CD14-positive monocyte (primary cell): ENCODE measurements at regions not wholly inside any gene's neighbourhood (a gene's known extent, or its start where the extent isn't known, plus 50 kb on each side); places are given as distances from the start of the nearest gene placed in this dataset.

Experiments
- DNase-seq, 3 donors: peaks; one replicate each; pipeline ENCODE4 v3.0.0-alpha.2; 2011 to 2022
- H2AFZ ChIP-seq: 2 replicates; pipeline ENCODE4 v1.6.0; 2012; ENCODE audit warnings: mild to moderate bottlenecking, low read depth, low read length, inconsistent platforms; ENCODE audit not compliant: insufficient read depth, poor library complexity, severe bottlenecking
- H3K27ac ChIP-seq, 2 donors: 1 replicate in 1 of 2; 2 replicates in 1 of 2; pipeline ENCODE4 v1.5.1; 2012 to 2013; ENCODE audit warnings: low read length in 2 of 2, control low read depth in 1 of 2, inconsistent platforms in 1 of 2, low read depth in 1 of 2, mild to moderate bottlenecking in 1 of 2
- H3K27me3 ChIP-seq, 2 donors: one replicate each; pipeline versions ENCODE4 v1.6.0 to v1.6.1; 2011 to 2013; ENCODE audit warnings: low read length in 2 of 2; ENCODE audit not compliant: control insufficient read depth in 2 of 2, insufficient read depth in 2 of 2
- H3K36me3 ChIP-seq, 2 donors: replicated peaks in 1 of 2; 1 replicate in 1 of 2; 2 replicates in 1 of 2; pipeline versions ENCODE4 v1.5.1 to v1.6.1; 2012 to 2013; ENCODE audit warnings: low read length in 2 of 2, control low read depth in 1 of 2, inconsistent platforms in 1 of 2, mild to moderate bottlenecking in 1 of 2; ENCODE audit not compliant: insufficient read depth in 2 of 2, control insufficient read depth in 1 of 2
- H3K4me1 ChIP-seq, 2 donors: 1 replicate in 1 of 2; 2 replicates in 1 of 2; pipeline versions ENCODE4 v1.5.1 to v1.6.1; 2012 to 2013; ENCODE audit warnings: low read length in 2 of 2, control low read depth in 1 of 2, inconsistent platforms in 1 of 2, mild to moderate bottlenecking in 1 of 2, moderate library complexity in 1 of 2; ENCODE audit not compliant: insufficient read depth in 2 of 2, control insufficient read depth in 1 of 2
- H3K4me2 ChIP-seq: replicated peaks from 2 replicates; pipeline ENCODE3; 2012; ENCODE audit warnings: low read length, moderate library complexity, mild to moderate bottlenecking; ENCODE audit not compliant: poor library complexity, severe bottlenecking; ENCODE audit errors: extremely low read depth
- H3K4me3 ChIP-seq, 3 experiments: fragments of 200-600 bp in 1 of 3; sonication (generic) in 1 of 3; replicated peaks in 1 of 3; 1 replicate in 2 of 3; 2 replicates in 1 of 3; pipeline ENCODE4 v1.5.1; 2011 to 2013; ENCODE audit warnings: low read length in 3 of 3, mild to moderate bottlenecking in 3 of 3, control low read depth in 2 of 3, low read depth in 2 of 3, inconsistent platforms in 1 of 3, moderate library complexity in 1 of 3
- H3K79me2 ChIP-seq: 2 replicates; pipeline ENCODE4 v1.6.0; 2012; ENCODE audit warnings: mild to moderate bottlenecking, control low read depth, inconsistent platforms, low read length, moderate library complexity; ENCODE audit not compliant: insufficient read depth
- H3K9ac ChIP-seq: 2 replicates; pipeline ENCODE4 v1.6.0; 2017; ENCODE audit warnings: low read length, mild to moderate bottlenecking; ENCODE audit not compliant: insufficient read depth, poor library complexity, severe bottlenecking
- H3K9me3 ChIP-seq, 2 donors: replicated peaks in 1 of 2; 1 replicate in 1 of 2; 2 replicates in 1 of 2; pipeline versions ENCODE4 v1.5.1 to v1.6.1; 2012 to 2013; ENCODE audit warnings: low read length in 2 of 2, control low read depth in 1 of 2; ENCODE audit not compliant: control insufficient read depth in 1 of 2, insufficient read depth in 1 of 2
- H4K20me1 ChIP-seq: 2 replicates; pipeline ENCODE4 v1.6.0; 2012; ENCODE audit warnings: mild to moderate bottlenecking, low read length, control low read depth, moderate library complexity; ENCODE audit not compliant: insufficient read depth
- H3K27ac Mint-ChIP-seq, 7 donors: one replicate each; pipeline ENCODE4 v1.8.0; 2020; ENCODE audit warnings: mild to moderate bottlenecking in 7 of 7, mixed read lengths in 7 of 7, moderate library complexity in 6 of 7, inconsistent platforms in 2 of 7
- H3K27me3 Mint-ChIP-seq, 3 donors: one replicate each; pipeline ENCODE4 v1.8.0; 2021 to 2022; ENCODE audit warnings: low read depth in 3 of 3, mild to moderate bottlenecking in 3 of 3, mixed read lengths in 3 of 3, moderate library complexity in 3 of 3, inconsistent platforms in 1 of 3
- H3K36me3 Mint-ChIP-seq, 2 donors: one replicate each; pipeline ENCODE4 v1.8.0; 2020; ENCODE audit warnings: mixed read lengths in 2 of 2, inconsistent platforms in 1 of 2, mild to moderate bottlenecking in 1 of 2
- H3K4me1 Mint-ChIP-seq: one replicate; pipeline ENCODE4 v1.8.0; 2020; ENCODE audit warnings: mild to moderate bottlenecking, mixed read lengths
- H3K4me3 Mint-ChIP-seq, 2 donors: one replicate each; pipeline ENCODE4 v1.8.0; 2020; ENCODE audit warnings: mild to moderate bottlenecking in 2 of 2, mixed read lengths in 2 of 2, moderate library complexity in 1 of 2
- H3K9me3 Mint-ChIP-seq, 7 donors: one replicate each; pipeline ENCODE4 v1.8.0; 2020 to 2022; ENCODE audit warnings: mixed read lengths in 7 of 7, mild to moderate bottlenecking in 6 of 7, moderate library complexity in 6 of 7, inconsistent platforms in 2 of 7
- CTCF ChIP-seq: fragments of 200-600 bp; IDR thresholded peaks from one replicate; pipeline ENCODE4 v1.8.0; 2022; ENCODE audit warnings: antibody characterized with exemption, mild to moderate bottlenecking
- WGBS: methylation state at CpG from one replicate; pipeline ENCODE4 v1.1.5; 2013; ENCODE audit warnings: missing lambda C conversion rate; ENCODE audit not compliant: insufficient coverage; 5-methylcytosine and 5-hydroxymethylcytosine counted together
- intact Hi-C, 2 donors: fragments of 100-400 bp; cut with micrococcal nuclease; formaldehyde crosslinking; loops; one replicate each; pipeline versions ENCODE4 v1.15.0 to v1.15.1; 2023

- H3K4me3 ChIP-seq = no peak overlapping the region
- no peaks in the 10 kb centered on the region for H4K20me1 ChIP-seq
- H3K36me3 Mint-ChIP-seq = no peaks in the 10 kb centered on the region
- no peak for DNase-seq
- H3K4me3 Mint-ChIP-seq = no peak overlapping the region
- H3K9me3 ChIP-seq = peaks cover 0 to 15% of the 10 kb centered on the region in 2 donors
- H3K27me3 ChIP-seq = peaks cover 0 to 5% of the 10 kb centered on the region in 2 donors
- no peak overlapping the region for H3K4me2 ChIP-seq
- H3K9ac ChIP-seq = no peak overlapping the region
- no peaks in the 10 kb centered on the region for H3K36me3 ChIP-seq
- intact Hi-C loops = no loop called here
- TF ChIP-seq CTCF = no peak
- H3K4me1 ChIP-seq = peaks cover 13 to 18% of the 10 kb centered on the region in 2 donors
- H3K27me3 Mint-ChIP-seq = peaks cover 4 to 16% (median 8%) of the 10 kb centered on the region in 3 donors
- peaks cover 10 to 27% (median 17%) of the 10 kb centered on the region in 7 donors for H3K9me3 Mint-ChIP-seq
- H3K79me2 ChIP-seq = no peaks in the 10 kb centered on the region
- peaks cover 31% of the 10 kb centered on the region for H3K4me1 Mint-ChIP-seq
- H2AFZ ChIP-seq = no peak overlapping the region
- H3K27ac ChIP-seq = no peak overlapping the region
- no peak overlapping the region for H3K27ac Mint-ChIP-seq
- 97% methylated on average over 13 of the region's 14 CpGs for WGBS
Observed at GRCh38 chr20:1711826-1712601, 54.4 kb upstream of the SIRPG start.

DNA sequence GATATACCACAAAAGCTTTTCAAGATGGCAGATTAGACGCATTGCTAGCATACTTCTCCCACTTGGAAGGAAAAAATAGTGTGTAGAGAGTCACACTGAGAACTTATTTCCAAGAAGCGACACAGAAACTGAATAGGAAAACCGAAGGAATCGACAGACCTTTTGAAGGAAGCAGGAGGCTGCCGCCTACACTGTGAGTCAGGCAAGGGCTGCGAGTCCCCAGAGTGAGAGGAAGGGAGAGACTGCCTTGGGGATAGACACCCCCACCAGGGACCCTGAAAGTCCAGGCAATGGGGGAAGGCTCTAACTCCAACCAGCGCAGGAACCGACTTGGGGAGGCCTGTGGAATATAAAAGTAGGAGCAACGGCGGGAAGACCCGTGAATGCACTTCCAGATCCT lies 53.7 kb upstream of the SIRPG start:
- intact Hi-C loops = no loop called here
- H3K27ac Mint-ChIP-seq = peak overlapping the region in 1 of 7 donors; percentile 38
- no peak overlapping the region for H3K4me3 Mint-ChIP-seq
- Histone ChIP-seq H4K20me1 (no peaks in the 10 kb centered on the region), H3K4me1 (peaks cover 13 to 18% of the 10 kb centered on the region in 2 donors), H2AFZ (no peak overlapping the region), H3K36me3 (no peaks in the 10 kb centered on the region), H3K9me3 (peaks cover 0 to 15% of the 10 kb centered on the region in 2 donors), H3K27me3 (peaks cover 0 to 5% of the 10 kb centered on the region in 2 donors), H3K9ac (no peak overlapping the region), H3K27ac (no peak overlapping the region), H3K4me2 (no peak overlapping the region), H3K79me2 (no peaks in the 10 kb centered on the region), H3K4me3 (no peak overlapping the region)
- DNase-seq = no peak
- H3K4me1 Mint-ChIP-seq = peaks cover 28% of the 10 kb centered on the region
- H3K36me3 Mint-ChIP-seq = no peaks in the 10 kb centered on the region
- no peak for TF ChIP-seq CTCF
- WGBS = 100% methylated on average over 3 of the region's 11 CpGs
- H3K27me3 Mint-ChIP-seq = peaks cover 4 to 18% (median 8%) of the 10 kb centered on the region in 3 donors
- H3K9me3 Mint-ChIP-seq = peaks cover 10 to 27% (median 17%) of the 10 kb centered on the region in 7 donors
